ENCODE measurements at regions not wholly inside any gene's neighbourhood (a gene's known extent, or its start where the extent isn't known, plus 50 kb on each side); places are given as distances from the start of the nearest gene placed in this dataset.

- TF ChIP-seq CTCF (IDR thresholded peaks at IDR 0.05; ENCODE audit: control insufficient read depth, insufficient read depth, low read depth, low read length, missing control alignments): no peak
- no peak overlapping the region for H3K4me3 ChIP-seq (ENCODE audit: control insufficient read depth, low read depth, low read length)
- no peak for DNase-seq (ENCODE audit: low read depth)
Observed at GRCh38 chr15:72964135-72964534, 88.1 kb upstream of the NEO1 start.

DNA sequence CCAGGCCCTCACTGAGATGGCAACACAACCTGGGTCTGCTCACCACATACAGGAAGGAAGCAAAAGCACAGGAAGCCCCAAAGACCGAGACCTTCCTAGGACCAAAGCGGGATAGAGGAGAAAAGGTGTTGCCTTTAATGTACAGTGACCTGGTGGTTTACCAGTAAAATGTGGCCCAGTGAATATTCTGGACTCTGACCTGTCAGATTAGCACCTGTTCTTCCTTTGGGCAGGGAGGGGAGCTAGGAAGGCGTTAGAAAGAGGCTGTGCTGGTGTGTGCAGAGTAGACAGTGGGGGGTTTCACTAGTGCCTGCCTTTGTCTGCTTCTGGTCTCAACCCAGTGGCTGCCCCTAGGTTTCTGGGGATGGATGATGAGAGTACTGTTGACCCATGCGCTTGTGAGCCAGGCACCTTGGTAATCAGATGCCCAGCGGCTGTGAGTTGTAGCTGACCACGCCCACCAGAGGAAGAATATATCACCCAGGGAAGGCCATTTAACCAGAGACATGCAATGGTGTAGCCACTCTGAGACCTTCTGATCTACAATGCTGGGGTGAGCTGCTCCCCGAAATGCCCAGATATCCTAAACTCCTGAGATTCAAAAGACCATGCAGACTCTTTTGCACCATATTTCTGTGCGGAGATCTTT lies 90.1 kb upstream of the NEO1 start:
- no peak for TF ChIP-seq CTCF (IDR thresholded peaks at IDR 0.05; ENCODE audit: control insufficient read depth, insufficient read depth, low read depth, low read length, missing control alignments)
- no peak for DNase-seq (ENCODE audit: low read depth)
- no peak overlapping the region for H3K4me3 ChIP-seq (ENCODE audit: control insufficient read depth, low read depth, low read length)

DNA sequence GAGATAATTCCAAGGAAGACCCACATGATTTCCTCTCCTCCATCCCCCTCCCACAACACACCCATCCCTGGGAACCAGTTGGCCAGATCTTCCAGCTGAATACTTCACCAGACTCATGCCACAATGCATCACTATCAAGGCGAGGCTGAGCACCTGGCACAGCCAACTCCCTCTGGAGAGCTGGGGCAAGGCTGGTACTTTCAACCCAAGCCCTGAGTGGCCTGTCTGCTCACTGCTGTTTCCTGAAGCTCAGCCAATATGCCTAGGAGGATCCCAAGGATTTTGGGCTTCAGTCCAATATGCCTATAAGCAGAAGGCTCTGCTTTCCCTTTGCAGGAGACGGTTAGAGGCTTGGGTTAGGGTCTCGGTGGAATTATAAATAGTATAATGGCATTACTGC lies 90.9 kb upstream of the NEO1 start:
- no peak overlapping the region for H3K4me3 ChIP-seq (ENCODE audit: control insufficient read depth, low read depth, low read length)
- no peak for DNase-seq (ENCODE audit: low read depth)
- TF ChIP-seq CTCF (IDR thresholded peaks at IDR 0.05; ENCODE audit: control insufficient read depth, insufficient read depth, low read depth, low read length, missing control alignments): no peak

GRCh38 chr15:72958634-72959033 lies 93.6 kb upstream of the NEO1 start:
- DNase-seq (ENCODE audit: low read depth): no peak
- H3K4me3 ChIP-seq (ENCODE audit: control insufficient read depth, low read depth, low read length): no peak overlapping the region
- TF ChIP-seq CTCF (IDR thresholded peaks at IDR 0.05; ENCODE audit: control insufficient read depth, insufficient read depth, low read depth, low read length, missing control alignments): no peak

GRCh38 chr15:72953306-72953705 lies 99.0 kb upstream of the NEO1 start:
- no peak for TF ChIP-seq CTCF (IDR thresholded peaks at IDR 0.05; ENCODE audit: control insufficient read depth, insufficient read depth, low read depth, low read length, missing control alignments)
- DNase-seq (ENCODE audit: low read depth): no peak
- H3K4me3 ChIP-seq (ENCODE audit: control insufficient read depth, low read depth, low read length): no peak overlapping the region

- TF ChIP-seq CTCF (IDR thresholded peaks at IDR 0.05; ENCODE audit: control insufficient read depth, insufficient read depth, low read depth, low read length, missing control alignments): no peak
- DNase-seq (ENCODE audit: low read depth): no peak
- H3K4me3 ChIP-seq (ENCODE audit: control insufficient read depth, low read depth, low read length): no peak overlapping the region
Observed at GRCh38 chr15:72952151-72952550, 100.1 kb upstream of the NEO1 start.

DNA sequence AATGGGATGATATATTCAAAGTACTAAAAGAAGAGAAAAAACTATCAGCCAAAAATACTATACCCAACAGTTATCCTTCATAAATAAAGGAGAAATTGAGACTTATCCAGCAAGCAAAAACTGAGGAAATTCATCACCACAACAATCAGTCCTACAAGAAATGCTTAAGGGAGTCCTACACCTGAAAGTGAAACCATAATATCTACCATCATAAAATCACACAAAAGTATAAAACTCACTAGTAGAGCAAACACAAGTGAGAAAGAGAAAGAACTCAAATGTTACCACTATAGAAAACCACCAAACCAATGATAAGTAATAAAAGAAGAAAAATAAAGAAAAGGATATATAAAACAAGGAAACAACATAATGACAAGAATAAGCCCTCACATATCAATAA lies 103.6 kb upstream of the NEO1 start:
- no peak for TF ChIP-seq CTCF (IDR thresholded peaks at IDR 0.05; ENCODE audit: control insufficient read depth, insufficient read depth, low read depth, low read length, missing control alignments)
- no peak overlapping the region for H3K4me3 ChIP-seq (ENCODE audit: control insufficient read depth, low read depth, low read length)
- DNase-seq (ENCODE audit: low read depth): no peak
